Mesendoderm (in vitro differentiated cells): ENCODE measurements at regions not wholly inside any gene's neighbourhood (a gene's known extent, or its start where the extent isn't known, plus 50 kb on each side); places are given as distances from the start of the nearest gene placed in this dataset.
"Not testable (repeated sequence)": the region's sequence is repeated elsewhere in the genome, so short reads cannot be mapped to it uniquely, and the experiment has no call there.

Experiments used
- DNase-seq: peaks from one replicate; pipeline ENCODE4 v3.0.0; 2013
- H2AK5ac ChIP-seq: 2 replicates; pipeline ENCODE4 v1.6.1; 2013; ENCODE audit warnings: low read length, inconsistent platforms
- H2BK120ac ChIP-seq: 2 replicates; pipeline ENCODE4 v1.6.1; 2013; ENCODE audit warnings: low read depth, mild to moderate bottlenecking, low read length, moderate library complexity, mixed read lengths
- H2BK15ac ChIP-seq: replicated peaks from 2 replicates; pipeline ENCODE4 v1.6.1; 2013; ENCODE audit warnings: low read depth, mild to moderate bottlenecking, moderate library complexity
- H2BK5ac ChIP-seq: 2 replicates; pipeline ENCODE4 v1.6.1; 2013; ENCODE audit warnings: low read length, inconsistent platforms
- H3K18ac ChIP-seq: 2 replicates; pipeline ENCODE4 v1.6.1; 2013; ENCODE audit warnings: mild to moderate bottlenecking, low read length, mixed read lengths
- H3K23ac ChIP-seq: one replicate; pipeline ENCODE4 v1.6.1; 2013; ENCODE audit warnings: low read length
- H3K27ac ChIP-seq: 2 replicates; pipeline ENCODE4 v1.5.1; 2013; ENCODE audit warnings: low read depth, mild to moderate bottlenecking, inconsistent platforms, low read length, moderate library complexity
- H3K27me3 ChIP-seq: 2 replicates; pipeline ENCODE4 v1.6.1; 2013; ENCODE audit warnings: low read length, control low read depth, mild to moderate bottlenecking, inconsistent platforms; ENCODE audit not compliant: insufficient read depth, poor library complexity
- H3K36me3 ChIP-seq: 2 replicates; pipeline ENCODE4 v1.6.1; 2013; ENCODE audit warnings: low read length, inconsistent platforms; ENCODE audit not compliant: control insufficient read depth, insufficient read depth
- H3K4ac ChIP-seq: one replicate; pipeline ENCODE4 v1.6.1; 2013; ENCODE audit warnings: low read depth, mild to moderate bottlenecking, low read length, moderate library complexity
- H3K4me1 ChIP-seq: 2 replicates; pipeline ENCODE4 v1.6.1; 2013; ENCODE audit warnings: low read depth, low read length, inconsistent platforms; ENCODE audit not compliant: control insufficient read depth
- H3K4me2 ChIP-seq: 2 replicates; pipeline ENCODE4 v1.6.1; 2013; ENCODE audit warnings: low read length
- H3K4me3 ChIP-seq: 2 replicates; pipeline ENCODE4 v1.5.1; 2013; ENCODE audit warnings: mild to moderate bottlenecking, low read length
- H3K56ac ChIP-seq: one replicate; pipeline ENCODE4 v1.6.1; 2013; ENCODE audit warnings: low read length
- H3K79me1 ChIP-seq: 2 replicates; pipeline ENCODE4 v1.6.1; 2013; ENCODE audit warnings: low read length, inconsistent platforms
- H3K79me2 ChIP-seq: 2 replicates; pipeline ENCODE4 v1.6.1; 2013; ENCODE audit warnings: mild to moderate bottlenecking, low read length; ENCODE audit not compliant: control insufficient read depth, insufficient read depth
- H3K9ac ChIP-seq: 2 replicates; pipeline ENCODE4 v1.6.1; 2013; ENCODE audit warnings: low read length, inconsistent platforms
- H4K5ac ChIP-seq: one replicate; pipeline ENCODE4 v1.6.1; 2013; ENCODE audit warnings: low read length
- H4K8ac ChIP-seq: one replicate; pipeline ENCODE4 v1.6.1; 2013; ENCODE audit warnings: low read depth, mild to moderate bottlenecking, control low read depth, low read length, moderate library complexity
- WGBS: extraction: QIAGEN DNeasy Blood & Tissue Kit; methylation state at CpG from one replicate; pipeline ENCODE4 v1.1.7; 2013; ENCODE audit warnings: low lambda C conversion rate, missing lambda C conversion rate; ENCODE audit not compliant: insufficient coverage; ENCODE audit errors: extremely low coverage; 5-methylcytosine and 5-hydroxymethylcytosine counted together

- Histone ChIP-seq H2BK5ac (no peak overlapping the region), H3K4me3 (no peak overlapping the region), H3K36me3 (no peaks in the 10 kb centered on the region), H3K23ac (no peak overlapping the region), H4K8ac (no peak overlapping the region), H3K18ac (no peak overlapping the region), H3K79me2 (no peaks in the 10 kb centered on the region), H3K56ac (no peak overlapping the region), H3K27me3 (no peaks in the 10 kb centered on the region), H3K9ac (no peak overlapping the region), H3K27ac (no peak overlapping the region), H3K4me1 (no peaks in the 10 kb centered on the region), H3K79me1 (no peaks in the 10 kb centered on the region), H4K5ac (no peak overlapping the region), H3K4ac (no peak overlapping the region), H3K4me2 (no peak overlapping the region), H2AK5ac (no peak overlapping the region), H2BK120ac (no peak overlapping the region), H2BK15ac (no peak overlapping the region)
- WGBS, result no CpG with 5 or more reads among the region's 1 CpG
- DNase-seq, result no peak
Measured at GRCh38 chr3:166005126-166005525, 167.9 kb upstream of the BCHE start.

GRCh38 chr3:165994293-165994692 lies 157.1 kb upstream of the BCHE start:
- Histone ChIP-seq H3K23ac (no peak overlapping the region), H3K4me1 (no peaks in the 10 kb centered on the region), H3K56ac (no peak overlapping the region), H3K4me2 (no peak overlapping the region), H3K9ac (no peak overlapping the region), H3K36me3 (no peaks in the 10 kb centered on the region), H3K27ac (no peak overlapping the region), H2BK120ac (no peak overlapping the region), H3K79me2 (no peaks in the 10 kb centered on the region), H3K27me3 (no peaks in the 10 kb centered on the region), H3K4me3 (no peak overlapping the region), H3K18ac (no peak overlapping the region), H4K8ac (no peak overlapping the region), H2BK15ac (no peak overlapping the region), H3K79me1 (no peaks in the 10 kb centered on the region), H3K4ac (no peak overlapping the region), H4K5ac (no peak overlapping the region), H2BK5ac (no peak overlapping the region), H2AK5ac (no peak overlapping the region)
- no peak for DNase-seq
- no CpG with 5 or more reads among the region's 1 CpG for WGBS

GRCh38 chr3:165984589-165984988 lies 147.4 kb upstream of the BCHE start:
- Histone ChIP-seq H3K4me1 (no peaks in the 10 kb centered on the region), H2BK15ac (no peak overlapping the region), H3K27ac (no peak overlapping the region), H3K79me2 (no peaks in the 10 kb centered on the region), H3K18ac (no peak overlapping the region), H3K27me3 (no peaks in the 10 kb centered on the region), H2AK5ac (no peak overlapping the region), H3K9ac (no peak overlapping the region), H3K4me3 (no peak overlapping the region), H3K23ac (no peak overlapping the region), H3K56ac (no peak overlapping the region), H3K79me1 (no peaks in the 10 kb centered on the region), H3K36me3 (no peaks in the 10 kb centered on the region), H4K5ac (no peak overlapping the region), H2BK120ac (no peak overlapping the region), H4K8ac (no peak overlapping the region), H2BK5ac (no peak overlapping the region), H3K4ac (no peak overlapping the region), H3K4me2 (no peak overlapping the region)
- DNase-seq, result peak; percentile 67
- no CpG with 5 or more reads among the region's 1 CpG for WGBS

DNA sequence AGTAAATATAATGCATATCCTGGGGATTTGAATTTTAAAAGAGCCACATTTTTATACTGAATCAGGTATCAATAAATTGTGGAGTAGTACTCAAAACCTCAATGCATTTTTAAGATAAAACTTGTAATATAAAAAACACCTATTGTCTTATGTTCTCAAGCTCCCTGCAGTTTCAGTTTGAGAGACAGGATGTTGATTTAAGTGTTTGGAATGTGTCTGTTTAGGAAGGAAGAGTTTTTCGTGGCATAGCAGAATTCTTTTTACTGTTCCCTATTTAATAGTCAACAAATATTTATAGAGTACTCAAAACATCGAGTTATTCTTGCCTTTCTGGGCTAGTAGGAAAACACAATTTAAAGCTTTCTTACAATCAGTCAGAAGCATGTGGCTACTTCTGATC lies 146.1 kb upstream of the BCHE start:
- Histone ChIP-seq H2BK15ac (no peak overlapping the region), H3K4me2 (no peak overlapping the region), H4K8ac (no peak overlapping the region), H3K18ac (no peak overlapping the region), H3K4me1 (no peaks in the 10 kb centered on the region), H3K79me2 (no peaks in the 10 kb centered on the region), H4K5ac (no peak overlapping the region), H3K4ac (no peak overlapping the region), H3K56ac (no peak overlapping the region), H3K36me3 (no peaks in the 10 kb centered on the region), H2BK5ac (no peak overlapping the region), H3K23ac (no peak overlapping the region), H3K27ac (no peak overlapping the region), H3K27me3 (no peaks in the 10 kb centered on the region), H3K4me3 (no peak overlapping the region), H2AK5ac (no peak overlapping the region), H3K79me1 (no peaks in the 10 kb centered on the region), H2BK120ac (no peak overlapping the region), H3K9ac (no peak overlapping the region)
- peak; percentile 46 for DNase-seq
- no CpG with 5 or more reads among the region's 2 CpGs for WGBS

DNA sequence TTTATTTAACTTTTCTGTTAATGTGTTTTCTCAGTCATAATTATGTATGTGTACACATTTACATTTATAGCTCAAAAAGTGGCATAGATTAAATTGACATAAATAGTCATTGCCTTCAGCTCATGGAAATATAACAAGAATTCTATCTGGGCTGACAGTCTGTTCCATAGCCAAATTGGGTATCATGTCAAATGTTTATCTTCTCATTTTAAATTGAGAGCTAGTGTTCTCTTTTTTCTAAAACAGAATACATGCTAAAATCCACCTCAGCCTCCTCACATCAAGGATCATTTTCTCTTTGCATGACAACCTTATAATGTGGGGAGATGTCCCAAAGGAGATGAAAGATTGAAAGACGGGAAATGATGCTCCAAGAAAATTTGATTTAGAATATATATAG lies 144.1 kb upstream of the BCHE start:
- Histone ChIP-seq H4K8ac (no peak overlapping the region), H3K79me2 (no peaks in the 10 kb centered on the region), H3K27me3 (no peaks in the 10 kb centered on the region), H3K79me1 (no peaks in the 10 kb centered on the region), H2BK15ac (no peak overlapping the region), H2BK5ac (no peak overlapping the region), H3K27ac (no peak overlapping the region), H3K4ac (no peak overlapping the region), H4K5ac (no peak overlapping the region), H2AK5ac (no peak overlapping the region), H3K56ac (no peak overlapping the region), H3K4me2 (no peak overlapping the region), H3K36me3 (no peaks in the 10 kb centered on the region), H3K23ac (no peak overlapping the region), H3K9ac (no peak overlapping the region), H3K4me3 (no peak overlapping the region), H3K4me1 (no peaks in the 10 kb centered on the region), H3K18ac (no peak overlapping the region), H2BK120ac (no peak overlapping the region)
- WGBS, result 100% methylated on average over 1 of the region's 1 CpG
- no peak for DNase-seq

- not testable (repeated sequence) for H3K18ac ChIP-seq, H3K4me3 ChIP-seq, H2BK15ac ChIP-seq, H3K23ac ChIP-seq, H3K27ac ChIP-seq, H2BK5ac ChIP-seq, H3K79me2 ChIP-seq, H3K27me3 ChIP-seq, H3K4ac ChIP-seq, H3K36me3 ChIP-seq, H2BK120ac ChIP-seq, H4K8ac ChIP-seq, H3K9ac ChIP-seq, H3K56ac ChIP-seq, H2AK5ac ChIP-seq, H3K4me2 ChIP-seq, DNase-seq, H4K5ac ChIP-seq, H3K4me1 ChIP-seq, H3K79me1 ChIP-seq
- WGBS, result no CpG with 5 or more reads among the region's 3 CpGs
Measured at GRCh38 chr3:165960825-165961224, 123.6 kb upstream of the BCHE start.
